ENCODE measurements at regions not wholly inside any gene's neighbourhood (a gene's known extent, or its start where the extent isn't known, plus 50 kb on each side); places are given as distances from the start of the nearest gene placed in this dataset.

DNA sequence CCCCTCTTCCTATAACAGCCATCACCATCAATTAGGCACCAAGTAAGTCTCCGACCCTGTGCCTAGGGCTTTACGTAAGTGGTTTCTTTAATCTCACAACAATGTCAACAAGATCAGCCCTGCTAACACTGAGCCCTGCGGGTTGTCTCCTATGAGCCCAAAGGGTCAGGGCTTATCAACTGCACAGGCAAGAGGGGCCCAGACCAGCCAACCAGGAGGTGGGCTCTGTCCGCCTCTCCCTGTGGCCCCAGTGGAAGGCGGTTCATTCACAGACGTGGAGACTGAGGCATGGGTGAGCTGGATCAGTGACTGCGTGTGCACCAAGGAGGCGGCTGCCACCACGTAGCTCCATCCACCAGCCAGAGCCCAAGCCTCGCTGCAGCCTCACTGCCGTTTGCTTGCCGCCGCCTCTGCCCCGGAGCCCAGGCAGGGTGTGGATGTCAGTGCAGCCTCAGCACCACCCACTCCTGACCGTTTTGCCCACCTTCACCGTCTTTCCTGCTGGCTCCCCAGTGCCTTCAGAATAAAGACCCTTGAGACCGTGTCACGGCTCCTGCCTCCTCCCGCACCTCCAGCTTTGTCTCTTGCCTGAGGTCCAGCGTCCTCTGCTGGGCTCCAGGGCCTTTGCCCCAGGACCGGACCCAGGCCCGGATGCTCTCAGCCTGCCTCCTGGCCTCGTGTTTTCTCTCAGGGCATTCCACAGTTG, 78.7 kb downstream of the DLL1 start:
- H3K4me1 ChIP-seq (ENCODE audit: insufficient read depth, low read length) = no peaks in the 10 kb centered on the region
- H3K27me3 ChIP-seq (ENCODE audit: insufficient read depth, low read length) = peaks cover 2% of the 10 kb centered on the region
- FAIRE-seq (no peak), DNase-seq (ENCODE audit: low read depth) (no peak)
- H3K4me3 ChIP-seq (ENCODE audit: insufficient read depth, low read depth, low read length) = no peak overlapping the region
- Mint-ChIP-seq H3K27me3 (ENCODE audit: low read depth, unreplicated experiment) (peaks cover 38% of the 10 kb centered on the region), H3K36me3 (ENCODE audit: low read depth, unreplicated experiment) (no peaks in the 10 kb centered on the region), H3K4me1 (ENCODE audit: low read depth, unreplicated experiment) (no peaks in the 10 kb centered on the region), H3K4me3 (ENCODE audit: unreplicated experiment) (no peak overlapping the region), H3K27ac (ENCODE audit: unreplicated experiment) (no peak overlapping the region), H3K9me3 (ENCODE audit: unreplicated experiment) (no peaks in the 10 kb centered on the region)
- H3K9ac ChIP-seq (ENCODE audit: low read length) = no peak overlapping the region
- H2AFZ ChIP-seq (ENCODE audit: low read depth, low read length) = no peak overlapping the region
- no peak for TF ChIP-seq EZH2 (IDR thresholded peaks at IDR 0.05; ENCODE audit: insufficient read depth, low read length)
- TF ChIP-seq, protein P1, sequence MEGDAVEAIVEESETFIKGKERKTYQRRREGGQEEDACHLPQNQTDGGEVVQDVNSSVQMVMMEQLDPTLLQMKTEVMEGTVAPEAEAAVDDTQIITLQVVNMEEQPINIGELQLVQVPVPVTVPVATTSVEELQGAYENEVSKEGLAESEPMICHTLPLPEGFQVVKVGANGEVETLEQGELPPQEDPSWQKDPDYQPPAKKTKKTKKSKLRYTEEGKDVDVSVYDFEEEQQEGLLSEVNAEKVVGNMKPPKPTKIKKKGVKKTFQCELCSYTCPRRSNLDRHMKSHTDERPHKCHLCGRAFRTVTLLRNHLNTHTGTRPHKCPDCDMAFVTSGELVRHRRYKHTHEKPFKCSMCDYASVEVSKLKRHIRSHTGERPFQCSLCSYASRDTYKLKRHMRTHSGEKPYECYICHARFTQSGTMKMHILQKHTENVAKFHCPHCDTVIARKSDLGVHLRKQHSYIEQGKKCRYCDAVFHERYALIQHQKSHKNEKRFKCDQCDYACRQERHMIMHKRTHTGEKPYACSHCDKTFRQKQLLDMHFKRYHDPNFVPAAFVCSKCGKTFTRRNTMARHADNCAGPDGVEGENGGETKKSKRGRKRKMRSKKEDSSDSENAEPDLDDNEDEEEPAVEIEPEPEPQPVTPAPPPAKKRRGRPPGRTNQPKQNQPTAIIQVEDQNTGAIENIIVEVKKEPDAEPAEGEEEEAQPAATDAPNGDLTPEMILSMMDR (IDR thresholded peaks at IDR 0.05; ENCODE audit: insufficient read depth, low read depth, low read length) = no peak
- H3K27ac ChIP-seq (ENCODE audit: low read depth, low read length) = no peak overlapping the region
- H3K4me2 ChIP-seq (ENCODE audit: low read length) = no peak overlapping the region
- H3K79me2 ChIP-seq (ENCODE audit: insufficient read depth, low read length) = no peaks in the 10 kb centered on the region
- H4K20me1 ChIP-seq (ENCODE audit: insufficient read depth, low read length) = no peaks in the 10 kb centered on the region
- no peaks in the 10 kb centered on the region for H3K36me3 ChIP-seq (ENCODE audit: insufficient read depth, low read length)
- no peaks in the 10 kb centered on the region for H3K9me3 ChIP-seq (ENCODE audit: insufficient read depth, low read depth, low read length)

DNA sequence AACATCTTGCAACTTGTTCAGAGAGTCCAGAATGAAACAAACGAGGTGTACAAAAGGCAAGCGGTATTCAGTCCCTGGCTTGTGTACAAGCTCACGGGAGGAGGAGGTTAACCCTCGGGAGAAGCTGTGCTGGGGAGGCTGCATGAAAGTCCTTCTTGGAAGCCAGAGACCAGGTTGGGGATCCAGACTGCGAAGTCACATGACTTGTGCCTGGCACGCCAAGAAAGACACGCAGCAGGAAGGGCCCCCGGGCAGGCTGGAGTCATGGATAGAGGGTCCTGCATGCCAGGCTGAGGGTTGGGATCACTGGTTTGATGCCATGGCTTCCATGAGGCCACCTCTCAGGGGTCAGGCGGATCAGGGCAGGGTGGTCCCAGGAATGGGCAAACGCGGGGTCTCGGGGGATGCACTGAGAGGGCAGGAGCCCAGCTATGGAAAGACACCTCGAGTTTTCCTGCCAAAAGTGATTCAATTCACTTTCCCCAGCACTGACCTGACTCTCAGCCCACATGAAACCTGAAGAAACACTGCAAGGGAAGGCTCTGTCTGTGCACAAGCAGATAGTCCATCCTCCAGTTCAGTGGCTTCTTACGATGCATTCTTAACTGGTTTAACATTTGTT, 79.4 kb downstream of the DLL1 start:
- no peak for FAIRE-seq
- no peaks in the 10 kb centered on the region for H3K79me2 ChIP-seq (ENCODE audit: insufficient read depth, low read length)
- H3K27me3 ChIP-seq (ENCODE audit: insufficient read depth, low read length) = peaks cover 2% of the 10 kb centered on the region
- no peaks in the 10 kb centered on the region for H3K4me1 Mint-ChIP-seq (ENCODE audit: low read depth, unreplicated experiment)
- no peaks in the 10 kb centered on the region for H3K4me1 ChIP-seq (ENCODE audit: insufficient read depth, low read length)
- H3K9ac ChIP-seq (ENCODE audit: low read length) = no peak overlapping the region
- no peak overlapping the region for H2AFZ ChIP-seq (ENCODE audit: low read depth, low read length)
- no peak overlapping the region for H3K27ac ChIP-seq (ENCODE audit: low read depth, low read length)
- DNase-seq (ENCODE audit: low read depth) = no peak
- H3K27ac Mint-ChIP-seq (ENCODE audit: unreplicated experiment) = no peak overlapping the region
- H3K9me3 ChIP-seq (ENCODE audit: insufficient read depth, low read depth, low read length) = no peaks in the 10 kb centered on the region
- peaks cover 38% of the 10 kb centered on the region for H3K27me3 Mint-ChIP-seq (ENCODE audit: low read depth, unreplicated experiment)
- H3K36me3 Mint-ChIP-seq (ENCODE audit: low read depth, unreplicated experiment) = no peaks in the 10 kb centered on the region
- no peaks in the 10 kb centered on the region for H4K20me1 ChIP-seq (ENCODE audit: insufficient read depth, low read length)
- no peaks in the 10 kb centered on the region for H3K36me3 ChIP-seq (ENCODE audit: insufficient read depth, low read length)
- no peak overlapping the region for H3K4me2 ChIP-seq (ENCODE audit: low read length)
- no peak for TF ChIP-seq EZH2 (IDR thresholded peaks at IDR 0.05; ENCODE audit: insufficient read depth, low read length)
- TF ChIP-seq, protein P1 (IDR thresholded peaks at IDR 0.05; ENCODE audit: insufficient read depth, low read depth, low read length) = no peak
- H3K4me3 Mint-ChIP-seq (ENCODE audit: unreplicated experiment) = no peak overlapping the region
- H3K9me3 Mint-ChIP-seq (ENCODE audit: unreplicated experiment) = no peaks in the 10 kb centered on the region
- H3K4me3 ChIP-seq (ENCODE audit: insufficient read depth, low read depth, low read length) = no peak overlapping the region

All from astrocyte (in vitro differentiated cells and primary cell).